DMS 273 treated with DMSO at 0.1 percent for 48 hours (cell line): ENCODE measurements at regions not wholly inside any gene's neighbourhood (a gene's known extent, or its start where the extent isn't known, plus 50 kb on each side); places are given as distances from the start of the nearest gene placed in this dataset.
"Not testable (repeated sequence)": the region's sequence is repeated elsewhere in the genome, so short reads cannot be mapped to it uniquely, and the experiment has no call there.

ENCODE experiments used
- DNase-seq: peaks from one replicate; lab custom pipeline; 2025; lab: John Stamatoyannopoulos, UW

GRCh38 chr12:83468988-83469908 is 782.5 kb downstream of the TMTC2 start:
- no peak for DNase-seq

DNA sequence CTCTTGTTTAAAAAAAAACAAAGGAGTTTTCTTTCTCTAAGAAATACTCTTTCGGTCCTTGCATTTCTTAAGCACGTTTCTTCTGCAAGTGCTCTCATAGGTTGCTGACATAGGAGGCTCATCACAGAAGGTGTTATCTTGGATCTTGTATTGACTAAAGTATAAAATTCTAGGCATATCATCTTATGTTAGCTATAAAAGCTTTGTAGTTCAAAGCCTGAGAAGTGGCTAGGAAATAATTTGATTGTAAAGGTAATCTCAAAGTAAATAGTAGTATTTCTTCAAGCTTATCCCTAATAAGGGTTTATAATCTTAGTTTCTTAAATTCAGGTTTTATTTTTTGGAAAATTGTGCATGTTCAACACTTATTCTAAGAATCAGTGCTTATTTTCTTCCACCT is 778.9 kb downstream of the TMTC2 start:
- DNase-seq: no peak

- DNase-seq: no peak
These were observed 775.7 kb downstream of the TMTC2 start for GRCh38 chr12:83462419-83462818.

DNA sequence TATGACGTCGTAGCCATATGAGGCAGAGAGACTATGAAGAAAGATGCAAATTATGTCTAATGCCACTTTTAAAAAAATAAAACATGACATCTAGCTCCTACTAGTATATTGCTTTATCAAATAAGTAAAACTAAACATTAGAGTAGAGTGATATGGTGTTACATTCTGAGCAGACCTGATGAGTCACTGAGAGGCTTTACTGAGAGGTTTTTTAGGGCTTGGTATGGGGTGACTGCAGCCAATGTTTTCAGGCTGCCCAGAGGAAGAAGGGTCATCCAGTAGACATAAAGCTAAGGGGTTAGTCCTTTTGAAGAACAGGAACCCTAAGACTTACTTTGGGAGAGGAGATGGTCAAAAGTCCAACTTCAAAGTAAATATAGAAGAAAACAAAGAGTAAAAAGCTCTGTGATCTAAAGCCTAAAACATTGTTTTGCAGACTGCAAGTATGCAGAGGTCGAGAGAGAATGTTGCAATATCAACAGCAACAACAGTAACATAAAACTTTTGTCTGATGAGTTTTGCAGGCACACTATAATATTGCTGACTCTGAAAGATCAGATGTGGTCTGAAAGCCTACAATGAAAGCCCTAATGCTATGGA is 774.7 kb downstream of the TMTC2 start:
- no peak for DNase-seq

DNA sequence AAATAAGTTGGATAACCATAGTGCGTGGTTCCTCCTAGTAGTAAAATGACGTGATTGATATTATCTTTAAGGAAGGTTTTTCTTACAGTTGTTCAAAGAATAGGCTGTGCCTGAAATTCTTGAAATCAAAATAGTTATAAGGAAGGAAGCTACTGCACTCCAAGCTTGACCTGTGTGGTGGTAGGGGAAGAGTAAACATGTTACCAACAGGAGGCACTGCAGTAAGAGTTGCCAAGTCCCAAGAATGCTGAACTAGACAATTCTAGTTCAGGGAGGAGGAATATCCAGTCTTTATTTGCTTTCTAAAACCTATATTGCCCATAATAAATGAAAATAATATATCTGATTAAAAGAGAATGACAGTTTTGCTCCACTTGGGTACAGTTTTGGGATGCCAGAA is 764.5 kb downstream of the TMTC2 start:
- DNase-seq: no peak

DNA sequence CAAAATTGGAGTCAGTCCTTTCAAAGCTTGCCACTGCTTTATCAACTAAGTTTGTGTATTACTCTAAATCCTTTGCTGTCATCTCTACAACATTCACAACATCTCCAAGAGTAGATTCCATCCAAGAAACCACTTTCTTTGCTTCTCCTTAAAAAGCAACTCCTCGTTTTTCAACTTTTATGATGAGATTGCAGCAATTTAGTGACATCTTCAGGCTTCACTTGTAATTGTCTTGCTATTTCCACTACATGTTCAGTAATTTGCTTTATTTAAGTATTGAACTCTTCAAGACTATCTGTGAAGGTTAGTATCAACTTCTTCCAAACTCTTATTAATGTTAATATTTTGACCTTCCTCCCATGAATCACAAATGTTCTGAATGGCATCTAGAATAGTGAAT is 747.9 kb downstream of the TMTC2 start:
- no peak for DNase-seq

- no peak for DNase-seq
These were observed 745.5 kb downstream of the TMTC2 start for GRCh38 chr12:83432176-83432719.

DNA sequence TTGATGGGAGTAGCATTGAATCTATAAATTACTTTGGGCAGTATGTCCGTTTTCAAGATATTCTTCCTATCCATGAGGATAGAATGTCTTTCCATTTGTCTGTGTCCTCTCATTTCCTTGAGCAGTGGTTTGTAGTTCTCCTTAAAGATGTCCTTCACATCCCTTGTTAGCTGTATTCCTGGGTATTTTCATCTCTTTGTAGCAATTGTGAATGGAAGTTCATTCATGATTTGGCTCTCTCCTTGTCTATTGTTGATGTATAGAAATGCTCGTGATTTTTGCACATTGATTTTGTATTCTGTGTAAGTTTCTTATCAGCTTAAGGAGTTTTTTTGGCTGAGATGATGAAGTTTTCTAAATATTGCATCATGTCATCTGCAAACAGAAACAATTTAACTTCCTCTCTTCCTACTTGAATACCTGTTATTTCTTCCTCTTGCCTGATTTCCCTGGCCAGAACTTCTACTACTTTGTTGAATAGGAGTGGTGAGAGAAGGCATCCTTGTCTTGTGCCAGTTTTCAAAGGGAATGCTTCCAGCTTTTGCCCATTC is 741.0 kb downstream of the TMTC2 start:
- not testable (repeated sequence) for DNase-seq

- no peak for DNase-seq
These were observed 728.3 kb downstream of the TMTC2 start for GRCh38 chr12:83414981-83415380.

DNA sequence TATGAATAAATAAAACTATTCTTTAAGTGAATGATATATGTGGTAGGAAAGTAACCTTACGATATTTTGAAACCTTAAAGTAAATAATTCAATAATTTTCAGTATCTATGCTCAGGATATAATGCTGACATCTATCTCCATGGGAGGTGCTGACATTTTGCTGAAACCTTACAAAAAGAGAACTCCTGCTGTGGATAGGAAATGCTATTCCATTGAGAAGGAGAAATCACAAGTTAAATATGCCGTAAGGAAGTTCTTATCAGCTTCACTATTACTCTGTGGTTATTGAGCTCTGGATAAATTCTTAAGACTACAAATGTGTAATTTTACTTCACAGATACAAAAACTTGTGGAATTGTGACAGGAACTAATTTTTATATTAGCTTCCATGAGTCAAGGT is 722.1 kb downstream of the TMTC2 start:
- DNase-seq: no peak

- no peak for DNase-seq
These were observed 721.4 kb downstream of the TMTC2 start for GRCh38 chr12:83408146-83408545.

GRCh38 chr12:83404521-83404920 is 717.8 kb downstream of the TMTC2 start:
- DNase-seq: no peak

- no peak for DNase-seq
These were observed 703.5 kb downstream of the TMTC2 start for GRCh38 chr12:83390186-83390585.

- DNase-seq: no peak
These were observed 702.7 kb downstream of the TMTC2 start for GRCh38 chr12:83389237-83389996.

GRCh38 chr12:83388551-83388950 is 701.8 kb downstream of the TMTC2 start:
- DNase-seq: no peak

GRCh38 chr12:83386527-83387264 is 700.0 kb downstream of the TMTC2 start:
- no peak for DNase-seq

DNA sequence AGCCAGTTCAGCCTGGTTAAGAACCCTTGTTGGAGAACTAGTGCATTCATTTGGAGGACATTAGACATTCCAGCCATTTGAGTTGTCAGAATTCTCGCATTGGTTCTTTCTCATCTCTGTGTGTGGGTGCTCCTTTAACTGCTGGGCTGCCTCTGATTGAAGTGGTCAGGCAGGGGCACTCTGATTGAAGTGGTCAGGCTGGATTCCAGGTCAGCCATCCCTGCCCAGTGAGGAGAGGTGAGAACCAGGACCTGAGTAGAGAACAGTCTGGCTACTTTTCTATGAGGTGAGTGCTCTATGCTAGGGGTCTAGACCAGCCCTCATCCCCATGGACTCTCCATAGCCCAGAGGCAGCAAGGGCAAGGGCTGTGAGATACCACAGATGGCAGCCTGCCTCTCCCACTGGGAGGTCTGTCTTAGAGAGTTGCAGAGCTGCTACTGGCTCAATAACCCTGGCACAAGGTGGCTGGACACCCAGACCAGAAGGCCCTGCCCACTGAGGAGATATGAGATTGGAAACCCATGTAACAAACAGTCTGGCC is 691.6 kb downstream of the TMTC2 start:
- no peak for DNase-seq

DNA sequence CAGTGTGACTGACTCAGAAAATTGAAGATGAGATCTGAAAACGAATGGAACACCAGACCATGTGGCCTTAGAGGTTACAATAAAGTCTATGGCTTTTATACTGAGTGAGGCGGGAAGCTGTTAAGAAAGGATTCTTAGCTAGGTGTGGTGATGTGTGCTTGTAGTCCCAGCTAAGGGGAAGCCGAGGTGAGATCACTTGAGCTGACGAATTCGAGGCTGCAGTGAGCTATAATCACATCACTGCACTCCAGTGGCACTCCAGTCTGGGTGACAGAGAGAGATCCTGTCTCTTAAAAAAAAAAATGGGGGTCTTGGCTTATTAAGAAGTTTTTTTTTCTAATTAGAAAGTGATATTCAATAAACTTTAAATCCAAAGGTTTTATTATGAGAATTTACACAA is 678.6 kb downstream of the TMTC2 start:
- DNase-seq: no peak

DNA sequence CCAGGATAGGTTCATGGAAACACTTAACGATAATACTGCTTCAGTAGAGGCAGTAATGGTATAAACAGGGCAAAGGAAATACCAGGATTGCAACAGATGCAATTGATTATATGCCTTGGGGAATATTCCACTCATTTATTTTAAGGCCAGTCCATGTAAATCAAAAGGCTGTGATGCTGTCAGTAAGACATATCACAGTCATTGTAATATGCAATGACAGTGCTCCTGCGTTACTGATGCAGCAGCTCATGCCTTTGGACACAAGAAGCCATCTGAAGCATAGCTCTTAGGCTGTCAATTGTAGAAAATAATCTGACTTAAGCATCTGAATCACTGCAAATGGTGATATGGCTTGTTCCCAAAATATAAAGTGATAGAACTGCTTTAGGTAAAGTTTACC is 674.8 kb downstream of the TMTC2 start:
- no peak for DNase-seq

- no peak for DNase-seq
These were observed 674.4 kb downstream of the TMTC2 start for GRCh38 chr12:83361071-83361470.

GRCh38 chr12:83349907-83350611 is 663.4 kb downstream of the TMTC2 start:
- no peak for DNase-seq
